ENCODE measurements at regions not wholly inside any gene's neighbourhood (a gene's known extent, or its start where the extent isn't known, plus 50 kb on each side); places are given as distances from the start of the nearest gene placed in this dataset.

DNA sequence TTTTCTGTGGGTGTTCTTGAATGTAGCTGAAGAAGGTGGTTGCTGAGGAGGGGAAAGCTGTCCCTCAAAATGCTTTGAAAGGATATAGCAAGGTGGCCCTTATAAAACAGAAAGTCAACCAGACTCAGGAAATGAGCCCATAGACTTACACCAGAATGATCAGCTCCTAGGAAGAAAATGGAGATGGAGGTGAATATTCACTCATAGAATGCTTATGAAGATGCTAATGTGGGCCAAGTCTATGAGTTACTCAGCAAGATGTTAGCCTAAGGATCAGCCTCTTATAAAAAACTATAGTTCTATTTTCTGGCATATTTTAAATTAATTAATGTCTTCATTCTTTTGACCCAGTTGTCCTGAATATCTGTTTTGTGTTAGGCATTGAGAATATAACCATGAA is 1054.0 kb downstream of the AGBL1 start:
- no peak for DNase-seq

DNA sequence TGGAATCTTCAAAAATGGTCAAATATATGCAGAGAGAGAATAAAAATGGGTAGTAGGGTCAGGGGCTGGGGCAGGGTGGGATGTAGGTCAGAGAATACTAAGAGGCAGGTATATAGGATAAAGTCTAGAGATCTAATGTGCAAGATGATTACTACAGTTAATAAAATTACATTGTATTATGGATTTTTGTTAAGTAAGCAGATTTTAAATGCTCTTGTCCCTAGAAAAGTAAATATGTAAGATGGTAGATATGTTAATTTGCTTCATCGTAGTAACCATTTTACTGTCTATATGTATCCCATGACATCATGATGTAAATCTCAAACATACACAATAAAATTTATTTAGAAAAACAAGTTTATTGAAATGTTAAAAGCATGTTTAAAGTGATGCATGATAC is 1051.4 kb downstream of the AGBL1 start:
- DNase-seq, result no peak

DNA sequence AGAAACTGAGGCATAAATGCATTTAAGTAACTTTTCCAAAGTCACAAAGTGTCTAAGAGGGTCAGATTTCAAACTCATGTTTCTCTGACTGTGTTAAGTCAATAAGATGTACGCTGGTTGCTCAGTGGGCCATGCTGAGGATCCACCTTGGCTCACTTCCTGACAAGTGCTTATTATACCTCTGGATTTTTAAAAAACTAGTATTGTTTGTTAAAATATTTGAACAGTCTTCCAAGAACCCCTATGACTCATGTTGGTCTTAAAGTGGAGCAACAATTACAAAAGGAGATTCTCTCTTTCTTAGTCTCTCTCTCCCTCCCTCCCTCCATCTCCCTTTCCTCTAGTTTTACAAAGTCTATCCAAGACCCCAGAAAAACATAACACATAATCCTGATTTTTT is 1050.2 kb downstream of the AGBL1 start:
- peak; percentile 33 for DNase-seq

DNA sequence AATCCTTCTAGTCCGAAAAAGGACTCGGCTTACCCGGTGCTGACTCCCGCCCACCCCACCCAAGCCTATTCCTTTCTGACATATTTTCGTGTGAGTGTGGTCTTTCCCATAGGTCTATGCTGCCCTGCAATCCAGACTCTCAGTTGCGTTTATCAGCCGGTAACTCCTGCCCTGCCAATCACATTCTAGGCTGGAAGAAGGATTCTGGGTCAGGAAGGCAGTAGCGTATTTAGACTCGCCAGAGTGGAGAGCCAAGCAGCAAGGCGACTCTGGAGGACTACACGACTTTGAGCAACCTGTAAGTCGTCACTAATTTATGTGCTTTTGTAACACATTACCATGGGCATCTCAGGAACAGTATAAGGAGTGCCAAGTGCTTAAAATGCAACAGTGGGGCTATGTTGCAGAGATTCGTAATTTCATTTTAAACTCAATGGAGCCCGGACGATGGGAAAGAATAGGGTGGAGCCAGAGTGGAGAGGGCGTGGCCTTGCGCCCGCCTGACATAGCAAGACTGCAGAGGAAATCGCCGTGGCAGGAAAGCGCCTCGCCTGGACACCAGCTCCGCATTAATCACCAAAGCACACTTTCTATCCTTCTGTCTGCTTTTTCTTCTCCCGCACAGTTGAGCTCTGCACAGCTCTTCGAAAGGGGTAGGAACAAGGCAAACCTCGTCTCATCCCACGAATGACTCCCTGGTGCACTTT is 1044.2 kb downstream of the AGBL1 start:
- no peak for DNase-seq

DNA sequence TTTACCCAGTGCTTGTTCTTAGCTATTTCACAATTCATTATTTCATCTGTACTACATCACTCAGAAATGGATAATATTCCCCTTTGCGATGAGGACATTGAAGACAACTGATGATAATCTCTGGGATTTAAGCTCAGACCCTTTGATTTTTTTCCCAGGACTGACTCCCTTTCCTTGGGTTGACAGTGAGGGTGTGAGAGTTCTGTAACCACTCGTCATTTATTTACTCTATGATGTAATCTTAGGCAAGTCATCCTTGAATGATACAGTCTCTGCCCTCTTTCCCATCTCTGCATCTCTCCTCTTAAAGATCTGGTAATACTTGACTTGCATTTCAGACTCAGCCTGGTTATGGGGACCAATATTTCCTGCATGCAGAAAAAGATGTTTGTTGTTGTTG is 1041.7 kb downstream of the AGBL1 start:
- peak; percentile 10 for DNase-seq

DNA sequence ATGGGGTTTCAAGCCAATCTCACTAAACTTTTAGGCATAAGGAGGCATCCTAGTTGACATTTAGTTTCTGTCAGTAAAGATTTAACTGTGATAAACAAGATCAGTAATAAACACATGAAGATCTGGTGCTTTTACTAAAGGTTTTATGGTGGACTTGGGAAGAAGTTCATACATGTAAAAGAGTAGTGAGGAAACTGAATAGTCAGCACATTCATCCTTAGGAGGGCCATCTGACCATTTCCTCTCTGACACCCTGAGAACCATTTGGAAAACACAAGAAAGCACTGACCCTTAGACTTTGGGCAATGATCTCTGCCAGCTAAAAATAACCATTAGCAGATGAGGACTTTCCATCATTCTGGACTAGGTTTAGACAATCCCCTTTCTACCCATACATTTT is 1040.9 kb downstream of the AGBL1 start:
- DNase-seq, result no peak

DNA sequence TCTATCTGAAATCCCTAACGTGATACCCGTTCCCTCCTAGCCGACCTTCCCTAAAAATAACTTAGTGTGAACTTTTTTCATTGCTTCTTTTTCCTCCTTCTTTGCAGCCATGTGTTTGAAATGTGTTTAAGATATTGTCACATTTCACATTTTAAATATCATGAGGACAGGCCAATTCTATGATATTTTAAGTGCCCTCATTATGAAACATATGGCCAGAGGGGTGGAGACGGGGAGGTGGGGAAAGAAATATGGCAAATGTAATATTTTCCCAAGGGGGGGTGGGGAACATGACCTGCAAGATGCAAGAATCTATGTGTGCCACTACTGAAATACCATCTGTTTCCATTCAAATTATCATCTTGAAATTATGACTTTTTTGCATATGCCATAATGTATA is 1039.2 kb downstream of the AGBL1 start:
- no peak for DNase-seq

DNA sequence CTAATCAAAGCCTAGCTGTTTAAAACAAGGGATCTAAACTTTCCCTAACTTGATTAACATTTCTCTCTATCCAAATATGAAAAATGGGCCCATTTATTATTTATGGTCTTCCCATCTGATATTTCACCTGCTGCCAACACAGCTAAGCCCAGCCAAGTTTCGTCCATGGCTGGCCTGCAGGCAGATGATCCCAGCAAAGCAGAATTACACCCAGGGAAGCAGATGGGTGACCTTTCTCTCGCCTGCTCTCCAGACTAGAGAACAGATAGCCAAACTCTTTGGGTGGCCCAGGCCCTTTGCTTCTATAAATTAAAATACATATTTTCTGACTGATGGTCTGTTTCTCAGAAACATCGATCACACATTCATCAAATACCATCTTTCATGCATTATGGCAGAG is 1038.8 kb downstream of the AGBL1 start:
- peak; percentile 68 for DNase-seq

DNA sequence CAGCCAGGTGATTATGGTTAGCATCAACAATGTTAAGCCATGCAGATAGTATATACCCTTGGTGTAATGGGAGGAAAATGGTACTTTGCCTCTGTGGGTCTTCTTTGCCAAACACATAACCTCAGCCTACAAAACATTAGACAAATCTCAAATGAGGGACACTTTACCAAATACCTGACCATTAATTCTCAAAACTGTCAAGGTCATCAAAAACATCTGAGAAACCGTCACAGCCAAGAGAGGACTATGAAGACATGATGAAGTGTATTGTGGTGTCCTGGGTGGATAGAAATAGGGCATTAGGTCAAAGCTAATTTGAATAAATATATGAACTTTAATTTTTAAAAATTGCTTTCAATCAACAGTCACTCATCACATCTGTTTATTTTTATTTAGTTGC is 1036.1 kb downstream of the AGBL1 start:
- DNase-seq, result no peak

DNA sequence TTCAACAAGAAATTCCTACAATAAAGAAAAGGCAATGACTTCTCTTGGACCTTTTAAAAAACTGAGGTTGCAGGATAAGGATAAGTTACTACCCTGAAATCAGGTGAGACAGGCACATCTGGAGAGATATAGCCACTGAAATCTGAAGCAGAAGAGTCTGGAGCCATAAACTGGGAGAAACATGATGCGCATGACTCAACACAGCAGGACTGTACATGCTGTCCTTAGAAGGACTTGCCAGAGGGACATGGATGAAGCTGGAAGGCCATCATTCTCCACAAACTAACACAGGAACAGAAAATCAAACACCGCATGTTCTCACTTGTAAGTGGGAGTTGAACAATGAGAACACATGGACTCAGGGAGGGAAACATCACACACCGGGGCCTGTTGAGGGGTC is 1020.2 kb downstream of the AGBL1 start:
- no peak for DNase-seq

DNA sequence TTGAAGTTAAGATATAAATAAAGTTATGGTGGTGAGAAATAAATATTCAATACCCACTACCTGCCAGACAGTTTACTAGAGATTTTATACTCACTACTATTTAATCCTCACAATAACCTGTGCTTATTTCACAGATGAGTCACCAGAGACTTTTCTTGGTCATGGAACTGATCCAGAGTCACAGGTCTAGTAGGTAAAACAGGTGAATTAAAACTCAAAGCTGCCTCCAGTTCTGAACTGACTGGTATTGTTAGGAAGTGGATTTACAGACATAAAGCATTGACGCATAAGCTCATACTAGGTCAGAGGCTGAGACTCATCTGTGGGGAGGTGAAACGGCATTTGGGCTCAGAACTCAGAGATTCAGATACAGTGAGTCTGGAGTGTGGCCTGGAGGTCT is 1009.9 kb downstream of the AGBL1 start:
- DNase-seq, result no peak

DNA sequence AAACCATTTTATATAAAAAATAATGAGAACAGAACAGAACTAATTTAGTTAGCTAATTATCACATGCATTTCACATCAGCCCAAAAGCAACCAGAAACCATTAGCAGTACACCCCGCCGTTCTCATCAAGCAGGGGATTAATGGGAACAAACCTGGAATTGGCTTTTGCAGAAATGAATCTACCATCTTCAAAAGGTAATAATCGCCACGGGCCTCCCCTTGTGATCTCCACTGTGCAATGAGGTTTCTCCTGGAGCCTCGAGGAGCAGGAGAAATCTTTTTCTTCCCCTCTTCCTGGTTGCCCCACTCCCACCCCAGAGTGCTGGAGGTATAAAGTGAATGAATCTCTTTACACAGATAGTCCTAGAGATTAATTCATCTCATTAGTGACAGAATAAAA is 1003.5 kb downstream of the AGBL1 start:
- DNase-seq, result no peak

DNA sequence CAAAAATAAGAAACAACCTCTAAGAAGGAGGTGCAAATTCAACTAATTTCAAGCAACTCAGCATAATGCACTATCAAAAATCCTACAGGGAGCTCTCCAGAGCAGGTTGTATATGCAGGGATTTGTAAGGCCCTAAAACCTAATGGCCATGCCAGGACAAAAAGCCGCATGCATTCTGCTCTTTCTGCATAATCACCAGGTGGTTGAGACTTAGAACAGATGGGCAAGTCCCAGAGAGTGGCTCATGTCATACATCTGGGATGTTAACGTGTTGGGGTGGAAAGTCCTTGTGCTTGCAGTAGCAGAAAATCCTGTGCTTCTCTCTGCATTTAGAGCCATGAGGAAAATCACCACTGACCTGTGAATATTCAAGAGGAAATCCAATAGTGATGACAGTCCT is 1002.9 kb downstream of the AGBL1 start:
- no peak for DNase-seq

DNA sequence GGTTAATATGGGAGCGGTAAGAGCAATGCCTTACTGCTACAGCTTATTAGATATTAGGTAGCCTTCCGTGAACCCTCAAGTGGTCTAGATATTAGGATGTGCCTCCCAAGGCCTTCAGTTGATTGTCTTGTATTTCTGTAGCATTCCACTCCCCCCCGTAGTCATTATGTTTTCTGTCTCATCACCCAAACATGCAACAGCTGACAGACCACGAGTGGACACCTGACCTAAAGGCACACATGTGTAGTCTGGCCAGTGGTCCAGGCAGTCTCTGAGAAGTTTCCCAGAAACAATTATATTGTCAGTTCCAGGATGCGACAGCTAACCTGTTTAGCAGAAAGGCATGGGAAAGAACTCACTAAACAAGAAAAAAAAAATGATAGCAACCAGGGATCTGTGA is 1000.9 kb downstream of the AGBL1 start:
- DNase-seq, result peak; percentile 9
